Osteoblast (primary cell): ENCODE measurements at regions not wholly inside any gene's neighbourhood (a gene's known extent, or its start where the extent isn't known, plus 50 kb on each side); places are given as distances from the start of the nearest gene placed in this dataset.
A peak's percentile ranks its signal among the peaks of the same experiment; 100 is the strongest.
"Not testable (repeated sequence)": the region's sequence is repeated elsewhere in the genome, so short reads cannot be mapped to it uniquely, and the experiment has no call there.

ENCODE experiments used
- DNase-seq: peaks from one replicate; pipeline ENCODE4 v3.0.0; 2011; ENCODE audit warnings: low spot score, mixed read lengths; ENCODE audit not compliant: insufficient read length; ENCODE audit errors: missing footprints
- H2AFZ ChIP-seq: 2 replicates; pipeline ENCODE4 v1.6.0; 2011; ENCODE audit warnings: mild to moderate bottlenecking, low read length
- H3K27ac ChIP-seq: 2 replicates; pipeline ENCODE4 v1.5.1; 2011; ENCODE audit warnings: mild to moderate bottlenecking, low read depth, low read length, moderate library complexity
- H3K27me3 ChIP-seq: 2 replicates; pipeline ENCODE4 v1.6.0; 2012; ENCODE audit warnings: mild to moderate bottlenecking, control low read depth, inconsistent platforms, low read length, moderate library complexity; ENCODE audit not compliant: insufficient read depth
- H3K36me3 ChIP-seq: 2 replicates; pipeline ENCODE4 v1.5.1; 2011; ENCODE audit warnings: mild to moderate bottlenecking, low read length, control low read depth, moderate library complexity; ENCODE audit not compliant: insufficient read depth
- H3K4me1 ChIP-seq: 2 replicates; pipeline ENCODE4 v1.5.1; 2011; ENCODE audit warnings: mild to moderate bottlenecking, low read length, control low read depth, moderate library complexity; ENCODE audit not compliant: insufficient read depth
- H3K4me2 ChIP-seq: 2 replicates; pipeline ENCODE4 v1.6.0; 2011; ENCODE audit warnings: mild to moderate bottlenecking, low read length; ENCODE audit not compliant: insufficient read depth
- H3K4me3 ChIP-seq: fragments of 200-600 bp; sonication (generic); 3 replicates; pipeline ENCODE4 v1.5.1; 2012; ENCODE audit warnings: mild to moderate bottlenecking, low read length, inconsistent platforms; ENCODE audit not compliant: insufficient read depth
- H3K79me2 ChIP-seq: 2 replicates; pipeline ENCODE4 v1.6.0; 2012; ENCODE audit warnings: mild to moderate bottlenecking, low read length, control low read depth, inconsistent platforms; ENCODE audit not compliant: insufficient read depth
- H3K9me3 ChIP-seq: 2 replicates; pipeline ENCODE4 v1.5.1; 2011; ENCODE audit warnings: low read depth, low read length, control low read depth
- H4K20me1 ChIP-seq: 2 replicates; pipeline ENCODE4 v1.6.0; 2012; ENCODE audit warnings: mild to moderate bottlenecking, low read length, control low read depth; ENCODE audit not compliant: insufficient read depth
- TF ChIP-seq, protein P1 (sequence below): IDR thresholded peaks from 2 replicates; pipeline ENCODE4 v1.5.1; 2011; ENCODE audit warnings: mild to moderate bottlenecking, low read depth, low read length, moderate library complexity; ENCODE audit errors: extremely low read depth

DNA sequence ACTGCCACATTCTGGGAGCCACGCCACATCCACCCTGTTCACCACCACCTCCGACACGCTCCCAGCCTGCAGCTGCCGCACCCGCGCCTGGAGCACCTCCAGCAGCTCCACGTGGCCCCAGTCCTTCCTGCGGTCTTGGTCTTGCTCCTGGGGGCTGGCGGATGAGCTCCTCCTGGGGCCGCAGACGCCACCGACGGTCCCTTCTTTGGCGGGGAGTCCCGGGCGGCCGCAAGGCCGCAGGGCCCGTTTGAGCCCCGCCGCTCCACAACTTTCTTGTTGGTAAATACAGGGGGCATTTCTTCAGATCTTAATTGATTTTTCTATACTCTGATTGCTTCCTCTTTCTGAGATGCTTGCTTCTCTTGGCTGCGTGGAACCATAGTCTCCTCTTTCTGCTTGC, 75.3 kb upstream of the MED13 start:
- Histone ChIP-seq H3K9me3 (no peaks in the 10 kb centered on the region), H4K20me1 (no peaks in the 10 kb centered on the region), H2AFZ (no peak overlapping the region), H3K4me2 (no peak overlapping the region), H3K27ac (no peak overlapping the region), H3K79me2 (no peaks in the 10 kb centered on the region), H3K4me1 (no peaks in the 10 kb centered on the region), H3K27me3 (peaks cover 18% of the 10 kb centered on the region), H3K4me3 (no peak overlapping the region), H3K36me3 (no peaks in the 10 kb centered on the region)
- TF ChIP-seq, protein P1, sequence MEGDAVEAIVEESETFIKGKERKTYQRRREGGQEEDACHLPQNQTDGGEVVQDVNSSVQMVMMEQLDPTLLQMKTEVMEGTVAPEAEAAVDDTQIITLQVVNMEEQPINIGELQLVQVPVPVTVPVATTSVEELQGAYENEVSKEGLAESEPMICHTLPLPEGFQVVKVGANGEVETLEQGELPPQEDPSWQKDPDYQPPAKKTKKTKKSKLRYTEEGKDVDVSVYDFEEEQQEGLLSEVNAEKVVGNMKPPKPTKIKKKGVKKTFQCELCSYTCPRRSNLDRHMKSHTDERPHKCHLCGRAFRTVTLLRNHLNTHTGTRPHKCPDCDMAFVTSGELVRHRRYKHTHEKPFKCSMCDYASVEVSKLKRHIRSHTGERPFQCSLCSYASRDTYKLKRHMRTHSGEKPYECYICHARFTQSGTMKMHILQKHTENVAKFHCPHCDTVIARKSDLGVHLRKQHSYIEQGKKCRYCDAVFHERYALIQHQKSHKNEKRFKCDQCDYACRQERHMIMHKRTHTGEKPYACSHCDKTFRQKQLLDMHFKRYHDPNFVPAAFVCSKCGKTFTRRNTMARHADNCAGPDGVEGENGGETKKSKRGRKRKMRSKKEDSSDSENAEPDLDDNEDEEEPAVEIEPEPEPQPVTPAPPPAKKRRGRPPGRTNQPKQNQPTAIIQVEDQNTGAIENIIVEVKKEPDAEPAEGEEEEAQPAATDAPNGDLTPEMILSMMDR, result no peak
- no peak for DNase-seq

DNA sequence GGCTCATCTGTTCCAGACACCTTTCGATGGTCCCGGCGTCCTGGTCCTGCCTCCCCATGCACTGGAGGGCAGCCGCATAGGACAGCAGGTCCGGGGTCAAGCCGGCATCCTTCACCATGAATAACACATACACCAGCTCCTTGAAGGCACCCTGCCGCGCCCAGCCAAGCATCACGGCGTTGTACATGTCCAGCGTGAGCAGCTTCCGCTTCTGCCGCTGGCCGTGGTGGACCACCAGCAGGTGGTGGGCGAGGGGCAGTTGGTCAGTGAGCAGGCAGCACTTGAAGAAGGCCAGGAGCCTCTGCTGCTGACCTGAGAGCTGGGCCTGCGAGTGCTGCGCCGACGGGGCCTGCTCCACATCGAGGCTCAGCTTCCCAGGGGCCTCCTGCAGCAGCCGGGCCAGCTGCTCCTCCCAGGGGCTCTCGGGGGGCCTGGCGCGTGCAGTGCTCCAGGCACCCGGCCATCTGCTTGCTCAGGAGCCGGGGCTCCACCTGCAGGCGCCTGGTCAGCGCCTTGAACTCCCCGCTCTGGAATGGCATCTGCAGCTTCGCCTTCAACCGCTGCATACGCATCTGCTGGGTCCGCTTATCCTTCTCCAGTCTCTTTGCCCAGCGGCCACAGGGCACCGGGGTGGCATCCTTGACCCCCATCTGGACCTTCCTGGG, 74.7 kb upstream of the MED13 start:
- not testable (repeated sequence) for H3K9me3 ChIP-seq, H3K4me2 ChIP-seq

DNA sequence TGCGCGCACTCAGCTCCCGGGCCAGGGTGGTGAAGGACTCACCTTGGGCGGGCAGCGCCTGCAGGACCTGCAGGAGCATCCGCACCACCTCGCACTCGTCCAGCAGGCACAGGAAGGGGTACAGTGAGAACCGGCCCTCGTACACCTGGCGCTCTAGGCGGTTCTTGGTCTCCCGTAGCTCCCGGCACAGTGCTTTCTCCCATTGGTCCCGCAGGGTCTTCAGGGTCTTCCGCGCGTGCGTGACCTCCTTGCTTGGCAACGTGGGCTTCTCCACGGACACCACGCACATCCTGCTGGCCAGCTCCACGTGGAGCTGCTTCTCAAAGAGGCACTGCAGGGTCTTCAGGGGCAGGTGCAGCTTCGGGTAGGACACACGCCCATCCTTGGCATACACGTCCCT, 74.1 kb upstream of the MED13 start:
- Histone ChIP-seq H3K79me2 (no peaks in the 10 kb centered on the region), H3K36me3 (no peaks in the 10 kb centered on the region), H3K27me3 (peaks cover 18% of the 10 kb centered on the region), H2AFZ (no peak overlapping the region), H3K27ac (no peak overlapping the region), H3K9me3 (no peaks in the 10 kb centered on the region), H4K20me1 (no peaks in the 10 kb centered on the region), H3K4me1 (no peaks in the 10 kb centered on the region), H3K4me3 (no peak overlapping the region), H3K4me2 (no peak overlapping the region)
- no peak for DNase-seq
- TF ChIP-seq, protein P1, result no peak

More for the DNA sequence above, 74.7 kb upstream of the MED13 start:
- H2AFZ ChIP-seq, H3K36me3 ChIP-seq, H3K4me1 ChIP-seq, H3K27ac ChIP-seq, H4K20me1 ChIP-seq, H3K79me2 ChIP-seq, DNase-seq, H3K4me3 ChIP-seq: not testable (repeated sequence)
- peaks cover 18% of the 10 kb centered on the region for H3K27me3 ChIP-seq

DNA sequence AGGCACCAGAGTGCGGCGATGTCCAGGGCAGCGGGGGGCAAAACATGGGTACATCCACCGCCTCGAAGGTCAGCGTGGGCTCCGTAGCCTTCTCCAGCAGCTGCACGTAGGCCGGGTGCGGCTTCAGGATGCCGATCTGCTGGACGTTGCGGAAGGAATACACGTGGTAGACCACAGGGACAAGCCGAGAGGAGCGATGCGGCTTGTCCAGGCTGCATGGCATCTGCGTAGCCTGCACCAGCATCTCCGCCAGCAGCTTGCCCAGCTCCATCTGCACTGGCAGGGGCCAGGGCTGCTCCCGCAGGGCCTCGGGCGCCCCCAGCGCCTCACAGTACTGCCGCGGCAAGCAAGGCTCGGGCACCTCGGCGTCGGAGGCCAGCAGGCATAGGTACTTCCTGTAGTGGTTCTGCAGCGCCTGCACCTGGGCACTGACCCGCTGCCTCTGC, 73.6 kb upstream of the MED13 start:
- not testable (repeated sequence) for H3K4me2 ChIP-seq, H3K36me3 ChIP-seq, H2AFZ ChIP-seq, H3K9me3 ChIP-seq, H3K4me3 ChIP-seq, H3K4me1 ChIP-seq, H4K20me1 ChIP-seq, H3K27ac ChIP-seq, H3K79me2 ChIP-seq
- peak; percentile 69 for DNase-seq
- H3K27me3 ChIP-seq, result peaks cover 18% of the 10 kb centered on the region

DNA sequence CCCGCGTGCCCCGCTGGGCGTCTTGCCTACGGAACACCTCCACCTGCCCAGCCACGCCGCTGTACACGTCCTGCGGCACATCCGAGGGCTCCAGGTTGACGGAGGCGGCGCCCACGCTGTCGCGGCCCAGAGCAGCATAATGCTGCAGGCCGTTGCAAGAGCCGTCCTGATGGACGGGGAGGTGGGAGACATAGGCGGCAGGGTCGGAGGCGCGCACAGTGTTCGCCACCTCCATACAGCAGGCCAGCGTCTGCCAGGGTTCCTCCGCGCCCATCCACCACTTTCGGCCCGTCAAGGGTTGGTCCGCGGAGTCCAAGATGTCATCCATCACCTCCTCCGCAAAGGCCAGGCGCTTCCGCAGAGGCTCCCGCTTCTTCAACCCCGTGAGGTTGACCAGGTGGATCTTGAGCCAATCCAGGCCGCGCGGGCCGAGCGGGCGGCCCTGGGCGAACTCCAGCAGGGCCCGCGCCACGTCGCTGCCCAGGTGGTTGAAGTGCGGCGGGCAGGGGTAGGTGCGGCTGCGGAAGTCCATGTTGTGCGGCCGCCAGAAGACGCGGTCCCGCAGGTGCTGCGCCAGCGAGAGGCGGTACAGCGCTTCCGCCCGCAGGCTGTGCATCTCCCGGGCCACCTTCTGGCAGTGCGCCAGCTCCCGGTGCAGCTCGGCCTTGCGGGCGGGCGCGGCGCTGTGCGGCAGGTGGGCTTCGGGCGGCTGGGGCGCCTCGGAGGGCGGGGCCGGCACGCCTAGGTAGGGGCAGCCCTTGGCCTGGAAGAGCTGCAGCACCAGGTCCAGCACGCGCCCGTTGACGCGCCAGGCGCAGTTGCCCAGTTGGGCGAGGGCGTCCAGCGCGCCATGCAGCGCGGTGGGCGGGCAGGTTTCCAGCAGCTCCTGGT, 72.9 kb upstream of the MED13 start:
- H4K20me1 ChIP-seq, H3K79me2 ChIP-seq, H2AFZ ChIP-seq, H3K4me2 ChIP-seq, H3K27ac ChIP-seq, DNase-seq, H3K4me3 ChIP-seq, H3K9me3 ChIP-seq, H3K4me1 ChIP-seq, H3K36me3 ChIP-seq: not testable (repeated sequence)
- peaks cover 18% of the 10 kb centered on the region for H3K27me3 ChIP-seq

DNA sequence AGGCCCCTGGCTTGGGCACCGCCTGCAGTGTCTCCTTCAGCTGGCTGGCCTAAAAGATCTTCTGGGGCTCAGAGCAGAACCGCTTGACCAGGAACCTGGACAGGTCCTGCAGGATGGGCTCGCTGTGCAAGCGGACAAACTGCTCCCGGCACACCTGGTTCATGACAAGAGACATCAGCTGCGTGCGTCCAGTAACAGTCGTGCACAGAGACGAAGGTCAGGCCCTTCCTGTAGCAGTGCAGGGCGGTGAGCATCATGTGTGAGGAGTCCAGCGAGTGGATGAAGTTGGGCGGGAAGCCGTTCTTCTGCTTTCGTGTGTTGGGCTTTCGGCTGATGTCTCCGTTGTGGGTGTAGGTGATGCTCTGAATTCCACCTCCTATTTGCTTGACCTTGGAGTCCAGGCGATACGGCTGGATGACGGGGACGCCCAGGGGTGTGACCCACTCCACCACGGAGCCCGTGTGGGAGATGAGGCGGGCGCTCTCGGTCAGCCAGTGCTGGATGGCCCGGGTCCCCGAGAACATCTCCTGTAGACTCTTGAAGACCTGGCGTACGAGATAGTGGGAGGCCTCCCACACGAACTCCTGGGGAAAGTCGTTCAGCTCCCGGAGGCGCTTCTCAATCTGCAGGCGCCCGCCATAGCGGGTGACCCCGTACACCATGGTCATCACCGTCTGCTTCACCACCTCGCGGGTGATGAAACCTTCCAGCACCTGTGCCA, 72.1 kb upstream of the MED13 start:
- not testable (repeated sequence) for H3K36me3 ChIP-seq, H4K20me1 ChIP-seq, H3K9me3 ChIP-seq, H3K4me2 ChIP-seq, DNase-seq, H3K4me3 ChIP-seq, H3K79me2 ChIP-seq, H3K4me1 ChIP-seq, H3K27ac ChIP-seq, H2AFZ ChIP-seq
- H3K27me3 ChIP-seq, result peaks cover 18% of the 10 kb centered on the region
